Left lung (tissue), 4 donors: ENCODE measurements at regions not wholly inside any gene's neighbourhood (a gene's known extent, or its start where the extent isn't known, plus 50 kb on each side); places are given as distances from the start of the nearest gene placed in this dataset.

Experiments
- ATAC-seq: fragments of 200-7000 bp; cut with Tn5 transposase; one replicate; pipeline ENCODE4 v1.9.1; 2020; ENCODE audit warnings: moderate library complexity
- DNase-seq, 4 donors: peaks; one replicate each; pipeline ENCODE4 v3.0.0-alpha.2; 2013 to 2020
- H3K27ac ChIP-seq, 2 donors: fragments of 200-600 bp; sonication (generic) in 1 of 2; one replicate each; pipeline versions ENCODE4 v1.5.0 to v1.8.0; 2020 to 2021
- H3K27me3 ChIP-seq, 2 donors: fragments of 200-600 bp; sonication (generic) in 1 of 2; one replicate each; pipeline versions ENCODE4 v1.5.0 to v1.8.0; 2020 to 2021
- H3K36me3 ChIP-seq, 2 donors: fragments of 200-600 bp; sonication (generic) in 1 of 2; one replicate each; pipeline versions ENCODE4 v1.5.0 to v1.8.0; 2020 to 2021
- H3K4me1 ChIP-seq, 2 donors: fragments of 200-600 bp; one replicate each; pipeline ENCODE4 v1.8.0; 2021
- H3K4me3 ChIP-seq, 2 donors: fragments of 200-600 bp; sonication (generic) in 1 of 2; one replicate each; pipeline versions ENCODE4 v1.5.0 to v1.8.0; 2020 to 2021; ENCODE audit warnings: mild to moderate bottlenecking in 1 of 2
- H3K9me3 ChIP-seq, 2 donors: fragments of 200-600 bp; sonication (generic) in 1 of 2; one replicate each; pipeline versions ENCODE4 v1.5.0 to v1.8.0; 2020 to 2021
- CTCF ChIP-seq, 2 donors: fragments of 200-600 bp; sonication (generic) in 1 of 2; IDR thresholded peaks; one replicate each; pipeline versions ENCODE4 v1.5.0 to v1.8.0; 2021; ENCODE audit warnings: antibody characterized with exemption in 2 of 2
- intact Hi-C, 2 donors: fragments of 100-400 bp; cut with DNase I; formaldehyde crosslinking; loops; one replicate each; pipeline versions ENCODE4 v1.11.2 to v1.14.2; 2022
- donor health status: DM: no; HTN: yes; CAD: no.
- donor health status: DM: no; HTN: no; CAD: no.

- H3K36me3 ChIP-seq, result no peaks in the 10 kb centered on the region
- H3K4me1 ChIP-seq, result no peaks in the 10 kb centered on the region
- DNase-seq, result no peak
- TF ChIP-seq CTCF (IDR thresholded peaks at IDR 0.05), result no peak
- no peaks in the 10 kb centered on the region for H3K27me3 ChIP-seq
- ATAC-seq, result no peak
- no peak overlapping the region for H3K4me3 ChIP-seq
- H3K9me3 ChIP-seq, result no peaks in the 10 kb centered on the region
- peak overlapping the region in 1 of 2 donors; percentile 29 for H3K27ac ChIP-seq
- intact Hi-C loops, result no loop called here
These were observed 266.3 kb downstream of the MEIS1 start for GRCh38 chr2:66701251-66701650.

- Histone ChIP-seq H3K9me3 (no peaks in the 10 kb centered on the region), H3K27me3 (no peaks in the 10 kb centered on the region), H3K4me3 (no peak overlapping the region), H3K4me1 (no peaks in the 10 kb centered on the region), H3K36me3 (no peaks in the 10 kb centered on the region), H3K27ac (peak overlapping the region in 1 of 2 donors; percentile 29)
- DNase-seq (no peak), ATAC-seq (no peak)
- intact Hi-C loops, result no loop called here
- no peak for TF ChIP-seq CTCF (IDR thresholded peaks at IDR 0.05)
These were observed 266.7 kb downstream of the MEIS1 start for GRCh38 chr2:66701656-66702055.

DNA sequence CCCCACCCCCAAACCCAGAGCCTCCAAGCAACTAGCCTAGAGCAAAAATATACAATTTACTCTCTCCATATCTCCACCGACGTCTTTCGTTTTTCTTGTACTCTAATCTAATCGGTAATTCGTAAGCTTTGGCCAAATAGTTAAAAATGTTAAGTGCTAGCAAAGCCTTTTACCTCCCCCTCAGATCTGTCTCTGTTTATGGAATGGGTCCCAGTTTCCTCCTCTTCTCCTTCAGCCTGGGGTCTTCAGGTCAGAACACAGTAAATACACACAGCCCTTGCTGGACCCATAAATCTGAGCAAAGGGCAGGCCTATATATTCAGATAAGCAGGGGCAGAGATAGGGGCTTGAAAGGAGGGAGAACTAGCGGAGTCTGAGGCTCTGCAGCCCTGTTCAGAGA lies 267.4 kb downstream of the MEIS1 start:
- Histone ChIP-seq H3K27me3 (no peaks in the 10 kb centered on the region), H3K9me3 (no peaks in the 10 kb centered on the region), H3K4me3 (no peak overlapping the region), H3K27ac (peak overlapping the region in 1 of 2 donors; percentile 29), H3K4me1 (no peaks in the 10 kb centered on the region), H3K36me3 (no peaks in the 10 kb centered on the region)
- intact Hi-C loops, result no loop called here
- ATAC-seq (no peak), DNase-seq (no peak)
- TF ChIP-seq CTCF (IDR thresholded peaks at IDR 0.05), result no peak

DNA sequence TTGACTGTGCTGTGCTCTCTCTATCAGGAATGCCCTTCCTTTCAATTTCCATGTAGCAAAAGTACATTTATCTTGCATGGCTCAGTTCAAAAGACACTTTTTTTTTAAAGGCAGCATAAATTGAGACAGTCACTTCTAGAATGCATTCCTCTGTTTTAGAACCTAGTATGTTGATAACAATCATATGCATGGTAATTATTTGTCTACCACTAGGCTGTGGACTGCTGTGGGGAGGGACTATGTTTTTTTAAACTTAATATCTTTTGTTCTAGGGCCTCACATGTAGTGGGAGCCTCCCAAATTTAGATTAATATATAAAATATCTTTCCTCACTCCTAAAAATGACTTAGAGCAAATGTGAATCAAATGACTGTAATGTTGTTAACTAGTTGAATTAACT lies 269.9 kb downstream of the MEIS1 start:
- H3K27me3 ChIP-seq, result no peaks in the 10 kb centered on the region
- intact Hi-C loops, result no loop called here
- no peaks in the 10 kb centered on the region for H3K36me3 ChIP-seq
- no peak for TF ChIP-seq CTCF (IDR thresholded peaks at IDR 0.05)
- H3K4me3 ChIP-seq, result no peak overlapping the region
- ATAC-seq (no peak), DNase-seq (no peak)
- H3K27ac ChIP-seq, result no peak overlapping the region
- H3K9me3 ChIP-seq, result no peaks in the 10 kb centered on the region
- H3K4me1 ChIP-seq, result no peaks in the 10 kb centered on the region

GRCh38 chr2:66714610-66715009 lies 279.7 kb downstream of the MEIS1 start:
- no peak for DNase-seq
- no peak overlapping the region for H3K27ac ChIP-seq
- H3K4me1 ChIP-seq, result no peaks in the 10 kb centered on the region

More at GRCh38 chr2:66714610-66715009, 279.7 kb downstream of the MEIS1 start:
- Histone ChIP-seq H3K36me3 (no peaks in the 10 kb centered on the region), H3K9me3 (no peaks in the 10 kb centered on the region), H3K27me3 (no peaks in the 10 kb centered on the region), H3K4me3 (no peak overlapping the region)
- ATAC-seq, result no peak
- intact Hi-C loops, result no loop called here
- TF ChIP-seq CTCF (IDR thresholded peaks at IDR 0.05), result no peak
